Neural cell (in vitro differentiated cells): ENCODE measurements at regions not wholly inside any gene's neighbourhood (a gene's known extent, or its start where the extent isn't known, plus 50 kb on each side); places are given as distances from the start of the nearest gene placed in this dataset.

Experiments
- H2AFZ ChIP-seq: fragments of 200-600, 300-800 bp; sonication (generic), shearing (Covaris generic); 2 replicates; pipeline ENCODE4 v1.6.0; 2014; ENCODE audit warnings: low read depth, mild to moderate bottlenecking, antibody characterized with exemption, low read length, moderate library complexity
- H3F3A ChIP-seq: fragments of 200-600 bp; shearing (Covaris generic); 2 replicates; pipeline ENCODE4 v1.6.1; 2016; ENCODE audit warnings: mild to moderate bottlenecking, moderate library complexity, mixed read lengths, antibody characterized with exemption, low read length; ENCODE audit not compliant: insufficient read depth, poor library complexity, severe bottlenecking
- H3K27ac ChIP-seq: fragments of 200-600, 300-800 bp; sonication (generic), shearing (Covaris generic); 2 replicates; pipeline ENCODE4 v1.5.1; 2014; ENCODE audit warnings: mild to moderate bottlenecking, low read length, moderate library complexity
- H3K27me3 ChIP-seq: fragments of 300-800, 200-600 bp; sonication (generic), shearing (Covaris generic); 2 replicates; pipeline ENCODE4 v1.6.0; 2014; ENCODE audit warnings: mild to moderate bottlenecking, low read depth, low read length, moderate library complexity; ENCODE audit not compliant: insufficient read depth
- H3K36me3 ChIP-seq: fragments of 300-800, 200-600 bp; sonication (generic), shearing (Covaris generic); 2 replicates; pipeline ENCODE4 v1.5.1; 2014; ENCODE audit warnings: mild to moderate bottlenecking, antibody characterized with exemption, low read length, moderate library complexity; ENCODE audit not compliant: insufficient read depth
- H3K4me2 ChIP-seq: fragments of 300-800, 200-600 bp; sonication (generic), shearing (Covaris generic); 2 replicates; pipeline ENCODE4 v1.6.0; 2014; ENCODE audit warnings: mild to moderate bottlenecking, low read length
- H3K4me3 ChIP-seq: fragments of 300-800, 200-600 bp; sonication (generic), shearing (Covaris generic); 2 replicates; pipeline ENCODE4 v1.5.1; 2014; ENCODE audit warnings: mild to moderate bottlenecking, low read length, moderate library complexity
- H3K79me2 ChIP-seq: fragments of 200-600 bp; shearing (Covaris generic); replicated peaks from 2 replicates; pipeline ENCODE4 v1.6.0; 2014; ENCODE audit warnings: mild to moderate bottlenecking, low read length, moderate library complexity; ENCODE audit not compliant: insufficient read depth
- H3K9ac ChIP-seq: fragments of 300-800, 200-600 bp; sonication (generic), shearing (Covaris generic); 2 replicates; pipeline ENCODE4 v1.6.1; 2016; ENCODE audit warnings: mild to moderate bottlenecking, low read length, mixed read lengths
- H3K9me2 ChIP-seq: fragments of 200-600 bp; shearing (Covaris generic); 2 replicates; pipeline ENCODE4 v1.6.1; 2016; ENCODE audit warnings: mild to moderate bottlenecking, low read length, mixed read lengths; ENCODE audit not compliant: insufficient read depth
- H3K9me3 ChIP-seq: fragments of 200-600, 300-800 bp; sonication (generic), shearing (Covaris generic); 2 replicates; pipeline ENCODE4 v1.6.1; 2016; ENCODE audit warnings: mild to moderate bottlenecking, mixed run types, low read length, moderate library complexity, mixed read lengths
- H4K20me1 ChIP-seq: fragments of 200-600 bp; shearing (Covaris generic); 2 replicates; pipeline ENCODE4 v1.6.1; 2016; ENCODE audit warnings: mild to moderate bottlenecking, mixed run types; ENCODE audit not compliant: insufficient read depth
- EP300 ChIP-seq: fragments of 450-650 bp; conservative IDR thresholded peaks from 2 replicates; pipeline ENCODE4 v1.6.1; 2014; ENCODE audit warnings: antibody characterized with exemption, mild to moderate bottlenecking, moderate library complexity; ENCODE audit not compliant: poor library complexity, severe bottlenecking
- EZH2 ChIP-seq: fragments of 200-600, 300-800 bp; shearing (Covaris generic), sonication (generic); IDR thresholded peaks from 2 replicates; pipeline ENCODE4 v1.6.1; 2014; ENCODE audit warnings: antibody characterized with exemption, low read length, borderline replicate concordance, mild to moderate bottlenecking; ENCODE audit not compliant: insufficient read depth, poor library complexity, severe bottlenecking
- MXI1 ChIP-seq: fragments of 450-650 bp; conservative IDR thresholded peaks from 2 replicates; pipeline ENCODE4 v1.6.1; 2014; ENCODE audit warnings: antibody characterized with exemption, mild to moderate bottlenecking; ENCODE audit not compliant: poor library complexity, severe bottlenecking
- POLR2AphosphoS5 ChIP-seq: IDR thresholded peaks from 2 replicates; pipeline ENCODE4 v1.6.1; 2012
- RAD21 ChIP-seq: fragments of 450-650 bp; conservative IDR thresholded peaks from 2 replicates; pipeline ENCODE4 v1.6.1; 2014; ENCODE audit warnings: antibody characterized with exemption, mild to moderate bottlenecking, moderate library complexity
- REST ChIP-seq: IDR thresholded peaks from 2 replicates; pipeline ENCODE4 v1.6.1; 2012; ENCODE audit warnings: borderline replicate concordance
- SMC3 ChIP-seq: fragments of 450-650 bp; conservative IDR thresholded peaks from 2 replicates; pipeline ENCODE4 v1.6.1; 2014; ENCODE audit warnings: antibody characterized with exemption, mild to moderate bottlenecking, moderate library complexity; ENCODE audit not compliant: poor library complexity
- TAF1 ChIP-seq: IDR thresholded peaks from 2 replicates; pipeline ENCODE4 v1.6.1; 2012; ENCODE audit warnings: low read depth
- TF ChIP-seq, protein P1 (sequence below): fragments of 450-650 bp; IDR thresholded peaks from 2 replicates; pipeline ENCODE4 v1.5.1; 2014; ENCODE audit warnings: antibody characterized with exemption, mild to moderate bottlenecking, moderate library complexity; ENCODE audit not compliant: poor library complexity, severe bottlenecking

GRCh38 chr6:113713665-113714064 lies 143.5 kb upstream of the MARCKS start:
- no peaks in the 10 kb centered on the region for H3K27me3 ChIP-seq
- no peaks in the 10 kb centered on the region for H3K9me3 ChIP-seq
- no peak overlapping the region for H2AFZ ChIP-seq
- no peaks in the 10 kb centered on the region for H3K9me2 ChIP-seq
- H3F3A ChIP-seq: no peaks in the 10 kb centered on the region
- H3K4me2 ChIP-seq: no peak overlapping the region
- no peak overlapping the region for H3K4me3 ChIP-seq
- no peak overlapping the region for H3K9ac ChIP-seq
- no peak overlapping the region for H3K27ac ChIP-seq
- H4K20me1 ChIP-seq: no peaks in the 10 kb centered on the region
- TF ChIP-seq, protein P1, sequence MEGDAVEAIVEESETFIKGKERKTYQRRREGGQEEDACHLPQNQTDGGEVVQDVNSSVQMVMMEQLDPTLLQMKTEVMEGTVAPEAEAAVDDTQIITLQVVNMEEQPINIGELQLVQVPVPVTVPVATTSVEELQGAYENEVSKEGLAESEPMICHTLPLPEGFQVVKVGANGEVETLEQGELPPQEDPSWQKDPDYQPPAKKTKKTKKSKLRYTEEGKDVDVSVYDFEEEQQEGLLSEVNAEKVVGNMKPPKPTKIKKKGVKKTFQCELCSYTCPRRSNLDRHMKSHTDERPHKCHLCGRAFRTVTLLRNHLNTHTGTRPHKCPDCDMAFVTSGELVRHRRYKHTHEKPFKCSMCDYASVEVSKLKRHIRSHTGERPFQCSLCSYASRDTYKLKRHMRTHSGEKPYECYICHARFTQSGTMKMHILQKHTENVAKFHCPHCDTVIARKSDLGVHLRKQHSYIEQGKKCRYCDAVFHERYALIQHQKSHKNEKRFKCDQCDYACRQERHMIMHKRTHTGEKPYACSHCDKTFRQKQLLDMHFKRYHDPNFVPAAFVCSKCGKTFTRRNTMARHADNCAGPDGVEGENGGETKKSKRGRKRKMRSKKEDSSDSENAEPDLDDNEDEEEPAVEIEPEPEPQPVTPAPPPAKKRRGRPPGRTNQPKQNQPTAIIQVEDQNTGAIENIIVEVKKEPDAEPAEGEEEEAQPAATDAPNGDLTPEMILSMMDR: no peak
- TF ChIP-seq RAD21 (no peak), POLR2AphosphoS5 (no peak), EZH2 (no peak), MXI1 (no peak), SMC3 (no peak), REST (no peak), TAF1 (no peak), EP300 (no peak)
- H3K36me3 ChIP-seq: no peaks in the 10 kb centered on the region
- H3K79me2 ChIP-seq: no peaks in the 10 kb centered on the region

DNA sequence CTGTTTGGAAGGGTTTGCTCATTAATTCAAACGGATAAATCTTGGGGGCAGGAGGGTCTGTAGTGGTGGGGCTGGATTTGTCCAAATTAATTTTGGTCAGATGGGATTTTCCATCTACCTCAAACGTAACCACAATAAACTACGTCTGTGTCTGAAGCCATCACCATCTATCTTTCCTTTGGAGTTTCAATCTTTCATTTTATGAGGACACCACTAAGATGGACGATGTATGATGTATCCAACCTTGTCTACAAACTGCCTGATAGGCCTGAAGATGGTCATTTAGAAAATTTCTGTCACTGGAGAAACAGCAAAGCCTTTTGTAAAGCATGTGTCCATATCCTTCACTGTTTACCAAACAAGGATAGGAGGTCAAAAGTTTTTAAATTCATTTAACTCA lies 138.6 kb upstream of the MARCKS start:
- Histone ChIP-seq H3K79me2 (no peaks in the 10 kb centered on the region), H3K9me3 (no peaks in the 10 kb centered on the region), H3K9me2 (no peaks in the 10 kb centered on the region), H3K36me3 (no peaks in the 10 kb centered on the region), H3K4me3 (no peak overlapping the region), H2AFZ (no peak overlapping the region), H3K4me2 (no peak overlapping the region), H3K27ac (no peak overlapping the region), H3K27me3 (no peaks in the 10 kb centered on the region), H3F3A (no peaks in the 10 kb centered on the region), H3K9ac (no peak overlapping the region), H4K20me1 (no peaks in the 10 kb centered on the region)
- TF ChIP-seq, protein P1: no peak
- no peak for TF ChIP-seq REST
- no peak for TF ChIP-seq TAF1
- no peak for TF ChIP-seq RAD21
